IMR-90 (cell line): ENCODE measurements at regions not wholly inside any gene's neighbourhood (a gene's known extent, or its start where the extent isn't known, plus 50 kb on each side); places are given as distances from the start of the nearest gene placed in this dataset.

Experiments
- ATAC-seq: fragments of 200-7000 bp; cut with Tn5 transposase; 2 replicates; pipeline ENCODE4 v1.9.1; 2020; ENCODE audit warnings: low read depth, mild to moderate bottlenecking, moderate library complexity
- BruUV-seq: library from RNA; stranded (reverse); fragments of 400-500 nt; replicated peaks from 2 replicates; lab custom pipeline; 2021; lab: Mats Ljungman, UMichigan
- CTCF ChIA-PET: fragments of 300-600 bp; formaldehyde crosslinking; extraction: SDS; loops from one replicate; lab custom pipeline; 2021; ENCODE audit warnings: antibody characterized with exemption; lab: Yijun Ruan, JAX
- POLR2A ChIA-PET: fragments of 300-600 bp; sonication (Branson Sonifier 250); formaldehyde crosslinking; loops from one replicate; lab custom pipeline; 2022; ENCODE audit warnings: antibody characterized with exemption; ENCODE audit not compliant: unreplicated experiment; lab: Charles Lee
- DNase-seq: peaks from one replicate; pipeline ENCODE4 v3.0.0; 2013
- H2AFZ ChIP-seq: replicated peaks from 2 replicates; pipeline ENCODE3; 2013; ENCODE audit warnings: low read length, mild to moderate bottlenecking; ENCODE audit not compliant: poor library complexity
- H2AK5ac ChIP-seq: 2 replicates; pipeline ENCODE4 v1.6.1; 2013; ENCODE audit warnings: low read depth, low read length, inconsistent platforms
- H2AK9ac ChIP-seq: replicated peaks from 2 replicates; pipeline ENCODE3; 2013; ENCODE audit warnings: mild to moderate bottlenecking, low read depth, low read length, moderate library complexity; ENCODE audit not compliant: poor library complexity
- H2BK120ac ChIP-seq: 2 replicates; pipeline ENCODE4 v1.6.1; 2013; ENCODE audit warnings: low read depth, low read length, inconsistent platforms
- H2BK15ac ChIP-seq: 3 replicates; pipeline ENCODE4 v1.6.1; 2013; ENCODE audit warnings: low read depth, low read length, inconsistent platforms
- H2BK20ac ChIP-seq: 2 replicates; pipeline ENCODE4 v1.6.1; 2013; ENCODE audit warnings: low read depth, mild to moderate bottlenecking, inconsistent platforms, low read length, moderate library complexity
- H2BK5ac ChIP-seq: 2 replicates; pipeline ENCODE4 v1.6.1; 2013; ENCODE audit warnings: mild to moderate bottlenecking, low read depth, low read length, inconsistent platforms; ENCODE audit not compliant: poor library complexity, severe bottlenecking
- H3K14ac ChIP-seq: replicated peaks from 2 replicates; pipeline ENCODE4 v1.6.1; 2013; ENCODE audit warnings: low read depth, low read length, inconsistent platforms
- H3K18ac ChIP-seq: 2 replicates; pipeline ENCODE4 v1.6.1; 2013; ENCODE audit warnings: low read depth, low read length, control low read depth
- H3K23ac ChIP-seq: 2 replicates; pipeline ENCODE4 v1.6.1; 2013; ENCODE audit warnings: low read depth, low read length, inconsistent platforms
- H3K27ac ChIP-seq: 2 replicates; pipeline ENCODE4 v1.5.1; 2013; ENCODE audit warnings: mild to moderate bottlenecking, control low read depth, low read length; ENCODE audit not compliant: insufficient read depth
- H3K27me3 ChIP-seq: 2 replicates; pipeline ENCODE4 v1.6.1; 2013; ENCODE audit warnings: low read length; ENCODE audit not compliant: control insufficient read depth, insufficient read depth
- H3K36me3 ChIP-seq: 2 replicates; pipeline ENCODE4 v1.6.1; 2013; ENCODE audit warnings: low read length, mixed read lengths; ENCODE audit not compliant: control insufficient read depth, insufficient read depth
- H3K4ac ChIP-seq: 2 replicates; pipeline ENCODE4 v1.6.1; 2013; ENCODE audit warnings: low read depth, low read length, inconsistent platforms
- H3K4me1 ChIP-seq: 2 replicates; pipeline ENCODE4 v1.6.1; 2013; ENCODE audit warnings: low read length, mixed read lengths; ENCODE audit not compliant: control insufficient read depth, insufficient read depth
- H3K4me2 ChIP-seq: 2 replicates; pipeline ENCODE4 v1.6.1; 2013; ENCODE audit warnings: low read depth, mild to moderate bottlenecking, control low read depth, low read length, moderate library complexity
- H3K4me3 ChIP-seq: 2 replicates; pipeline ENCODE4 v1.5.1; 2013; ENCODE audit warnings: low read depth, mild to moderate bottlenecking, control low read depth, low read length, moderate library complexity; ENCODE audit not compliant: insufficient read depth
- H3K56ac ChIP-seq: 2 replicates; pipeline ENCODE4 v1.6.1; 2013; ENCODE audit warnings: low read length, inconsistent platforms; ENCODE audit not compliant: insufficient read depth; ENCODE audit errors: extremely low read depth
- H3K79me1 ChIP-seq, 2 experiments: 2 replicates each; pipeline ENCODE4 v1.6.1; 2013; ENCODE audit warnings: low read length in 2 of 2, inconsistent platforms in 1 of 2, low read depth in 1 of 2
- H3K9ac ChIP-seq: 2 replicates; pipeline ENCODE4 v1.6.1; 2013; ENCODE audit warnings: low read depth, low read length, control low read depth
- H3K9me1 ChIP-seq: 2 replicates; pipeline ENCODE4 v1.6.1; 2013; ENCODE audit warnings: low read length, inconsistent platforms; ENCODE audit not compliant: insufficient read depth
- H3K9me3 ChIP-seq: 2 replicates; pipeline ENCODE4 v1.6.1; 2013; ENCODE audit warnings: low read length; ENCODE audit not compliant: control insufficient read depth, insufficient read depth
- H4K20me1 ChIP-seq: 2 replicates; pipeline ENCODE4 v1.6.1; 2013; ENCODE audit warnings: low read length, inconsistent platforms; ENCODE audit not compliant: insufficient read depth
- H4K5ac ChIP-seq: 2 replicates; pipeline ENCODE4 v1.6.1; 2013; ENCODE audit warnings: mild to moderate bottlenecking, low read depth, low read length, control low read depth
- H4K8ac ChIP-seq, 2 experiments: 2 replicates each; pipeline ENCODE4 v1.6.1; 2013; ENCODE audit warnings: low read depth in 2 of 2, low read length in 2 of 2, control low read depth in 1 of 2, inconsistent platforms in 1 of 2
- H4K91ac ChIP-seq: 2 replicates; pipeline ENCODE4 v1.6.1; 2013; ENCODE audit warnings: low read depth, low read length, inconsistent platforms; ENCODE audit not compliant: insufficient read depth
- BHLHE40 ChIP-seq: fragments of 150-350 bp; IDR thresholded peaks from 2 replicates; pipeline ENCODE4 v1.6.1; 2016; ENCODE audit warnings: mild to moderate bottlenecking, low read depth, low read length
- CEBPB ChIP-seq: IDR thresholded peaks from 2 replicates; pipeline ENCODE4 v1.6.1; 2012; ENCODE audit warnings: low read depth, low read length, improper control_type of control experiment
- CHD1 ChIP-seq: IDR thresholded peaks from 2 replicates; pipeline ENCODE4 v1.6.1; 2012; ENCODE audit warnings: low read depth, low read length, improper control_type of control experiment
- FOS ChIP-seq: fragments of 150-350 bp; IDR thresholded peaks from 2 replicates; pipeline ENCODE4 v1.6.1; 2016; ENCODE audit warnings: low read depth, low read length
- MAFK ChIP-seq: IDR thresholded peaks from 2 replicates; pipeline ENCODE4 v1.6.1; 2012; ENCODE audit warnings: low read depth, low read length, improper control_type of control experiment
- MAZ ChIP-seq: IDR thresholded peaks from 2 replicates; pipeline ENCODE4 v1.6.1; 2012; ENCODE audit warnings: low read depth, mild to moderate bottlenecking, low read length, improper control_type of control experiment, moderate library complexity, borderline replicate concordance
- MXI1 ChIP-seq: IDR thresholded peaks from 2 replicates; pipeline ENCODE4 v1.6.1; 2012; ENCODE audit warnings: low read depth, mild to moderate bottlenecking, low read length, moderate library complexity, borderline replicate concordance
- NFE2L2 ChIP-seq: fragments of 150-350 bp; IDR thresholded peaks from 2 replicates; pipeline ENCODE4 v1.6.1; 2016; ENCODE audit warnings: low read depth, mild to moderate bottlenecking, low read length
- POLR2A ChIP-seq: IDR thresholded peaks from 2 replicates; pipeline ENCODE4 v1.6.1; 2012; ENCODE audit warnings: mild to moderate bottlenecking, low read depth, low read length
- RAD21 ChIP-seq: IDR thresholded peaks from 2 replicates; pipeline ENCODE4 v1.6.1; 2012; ENCODE audit warnings: low read length, improper control_type of control experiment
- RCOR1 ChIP-seq: IDR thresholded peaks from 2 replicates; pipeline ENCODE4 v1.6.1; 2012; ENCODE audit warnings: mild to moderate bottlenecking, low read length, improper control_type of control experiment; ENCODE audit not compliant: insufficient replicate concordance
- RFX5 ChIP-seq: IDR thresholded peaks from 2 replicates; pipeline ENCODE4 v1.8.0; 2012; ENCODE audit warnings: low read depth, mild to moderate bottlenecking, low read length, moderate library complexity
- SMC3 ChIP-seq: fragments of 150-350 bp; IDR thresholded peaks from 2 replicates; pipeline ENCODE4 v1.6.1; 2016; ENCODE audit warnings: low read depth, mild to moderate bottlenecking, antibody characterized with exemption, low read length, moderate library complexity
- WGBS, 2 experiments: methylation state at CpG; one replicate each; pipeline versions ENCODE4 v1.1.5 to v1.1.7; 2013; ENCODE audit warnings: missing lambda C conversion rate in 2 of 2; ENCODE audit not compliant: insufficient read length in 1 of 2; ENCODE audit errors: extremely low coverage in 2 of 2; 5-methylcytosine and 5-hydroxymethylcytosine counted together
- dilution Hi-C: fragments of 300-500 bp; cut with HindIII; formaldehyde crosslinking; loops from one replicate; pipeline ENCODE4 v1.14.3; 2018; ENCODE audit warnings: low sequenced_read_pairs; ENCODE audit not compliant: unreplicated experiment
- in situ Hi-C: fragments of 300-500 bp; cut with MboI; formaldehyde crosslinking; loops from 3 replicates; pipeline ENCODE4 v1.14.3; 2019; ENCODE audit warnings: low sequenced_read_pairs, inconsistent platforms, mixed read lengths
- intact Hi-C: fragments of 100-400 bp; cut with micrococcal nuclease; formaldehyde crosslinking; loops from 2 replicates; pipeline ENCODE4 v1.10.0; 2022
- TF ChIP-seq, protein P1 (sequence below): fragments of 150-350 bp; IDR thresholded peaks from 2 replicates; pipeline ENCODE4 v1.6.1; 2016; ENCODE audit warnings: low read depth, mild to moderate bottlenecking, low read length, moderate library complexity, borderline replicate concordance
- TF ChIP-seq, protein P2 (sequence below): conservative IDR thresholded peaks from 2 replicates; pipeline ENCODE4 v1.5.1; 2012; ENCODE audit warnings: mild to moderate bottlenecking, low read depth, low read length, improper control_type of control experiment
- TF ChIP-seq, protein P3 (sequence below): fragments of 150-350 bp; IDR thresholded peaks from 2 replicates; pipeline ENCODE4 v1.6.1; 2017; ENCODE audit warnings: mild to moderate bottlenecking, antibody characterized with exemption, low read length, low read depth

DNA sequence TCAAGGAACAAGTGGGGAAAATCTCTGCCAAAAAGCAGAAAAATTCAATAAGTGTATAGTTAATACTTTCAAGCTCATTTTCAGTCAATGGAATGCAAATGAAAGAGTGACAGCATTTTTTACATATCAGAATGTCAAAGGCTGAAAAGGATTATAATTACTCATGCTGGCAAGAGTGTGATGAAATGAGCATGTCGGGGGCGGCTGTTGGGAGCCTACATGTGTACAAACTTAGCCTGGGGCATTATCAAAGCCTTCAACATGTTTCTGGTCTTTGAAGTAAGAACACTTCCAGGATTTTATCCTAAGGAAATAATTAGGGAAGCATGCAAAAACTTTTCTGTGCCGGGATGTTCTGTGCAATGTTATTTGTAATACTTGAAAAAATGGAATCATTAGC, 221.7 kb upstream of the LYZL1 start:
- Histone ChIP-seq H2BK15ac (no peak overlapping the region), H3K4me2 (no peak overlapping the region), H4K91ac (no peak overlapping the region), H3K4ac (no peak overlapping the region), H4K8ac (no peak overlapping the region), H4K5ac (no peak overlapping the region), H2BK120ac (no peak overlapping the region), H3K27me3 (peaks cover 18% of the 10 kb centered on the region), H3K18ac (no peak overlapping the region), H3K9ac (no peak overlapping the region), H3K23ac (no peak overlapping the region), H2AK5ac (no peak overlapping the region), H3K36me3 (no peaks in the 10 kb centered on the region), H3K27ac (no peak overlapping the region), H2AK9ac (no peak overlapping the region), H2BK5ac (no peak overlapping the region), H3K56ac (no peak overlapping the region), H2AFZ (no peak overlapping the region), H3K4me3 (no peak overlapping the region), H3K79me1 (no peaks in the 10 kb centered on the region), H3K4me1 (peaks cover 4% of the 10 kb centered on the region; the same call in 1 of the 2 replicates), H3K9me3 (no peaks in the 10 kb centered on the region), H3K14ac (no peak overlapping the region), H2BK20ac (no peak overlapping the region), H3K9me1 (no peaks in the 10 kb centered on the region), H4K20me1 (no peaks in the 10 kb centered on the region)
- in situ Hi-C loops: no loop called here
- intact Hi-C loops: no loop called here
- dilution Hi-C loops: no loop called here
- WGBS, 2 experiments: no CpG with 5 or more reads among the region's 3 CpGs
- ATAC-seq (no peak), DNase-seq (peak; percentile 8)
- TF ChIP-seq CEBPB (no peak), MAFK (no peak), RCOR1 (no peak), SMC3 (no peak), MXI1 (no peak), RAD21 (no peak), CHD1 (no peak), BHLHE40 (no peak), NFE2L2 (no peak), POLR2A (no peak), FOS (no peak), MAZ (no peak), RFX5 (no peak)
- TF ChIP-seq, protein P1, sequence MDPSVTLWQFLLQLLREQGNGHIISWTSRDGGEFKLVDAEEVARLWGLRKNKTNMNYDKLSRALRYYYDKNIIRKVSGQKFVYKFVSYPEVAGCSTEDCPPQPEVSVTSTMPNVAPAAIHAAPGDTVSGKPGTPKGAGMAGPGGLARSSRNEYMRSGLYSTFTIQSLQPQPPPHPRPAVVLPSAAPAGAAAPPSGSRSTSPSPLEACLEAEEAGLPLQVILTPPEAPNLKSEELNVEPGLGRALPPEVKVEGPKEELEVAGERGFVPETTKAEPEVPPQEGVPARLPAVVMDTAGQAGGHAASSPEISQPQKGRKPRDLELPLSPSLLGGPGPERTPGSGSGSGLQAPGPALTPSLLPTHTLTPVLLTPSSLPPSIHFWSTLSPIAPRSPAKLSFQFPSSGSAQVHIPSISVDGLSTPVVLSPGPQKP: no peak
- TF ChIP-seq, protein P2, sequence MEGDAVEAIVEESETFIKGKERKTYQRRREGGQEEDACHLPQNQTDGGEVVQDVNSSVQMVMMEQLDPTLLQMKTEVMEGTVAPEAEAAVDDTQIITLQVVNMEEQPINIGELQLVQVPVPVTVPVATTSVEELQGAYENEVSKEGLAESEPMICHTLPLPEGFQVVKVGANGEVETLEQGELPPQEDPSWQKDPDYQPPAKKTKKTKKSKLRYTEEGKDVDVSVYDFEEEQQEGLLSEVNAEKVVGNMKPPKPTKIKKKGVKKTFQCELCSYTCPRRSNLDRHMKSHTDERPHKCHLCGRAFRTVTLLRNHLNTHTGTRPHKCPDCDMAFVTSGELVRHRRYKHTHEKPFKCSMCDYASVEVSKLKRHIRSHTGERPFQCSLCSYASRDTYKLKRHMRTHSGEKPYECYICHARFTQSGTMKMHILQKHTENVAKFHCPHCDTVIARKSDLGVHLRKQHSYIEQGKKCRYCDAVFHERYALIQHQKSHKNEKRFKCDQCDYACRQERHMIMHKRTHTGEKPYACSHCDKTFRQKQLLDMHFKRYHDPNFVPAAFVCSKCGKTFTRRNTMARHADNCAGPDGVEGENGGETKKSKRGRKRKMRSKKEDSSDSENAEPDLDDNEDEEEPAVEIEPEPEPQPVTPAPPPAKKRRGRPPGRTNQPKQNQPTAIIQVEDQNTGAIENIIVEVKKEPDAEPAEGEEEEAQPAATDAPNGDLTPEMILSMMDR: no peak
- TF ChIP-seq, protein P3, sequence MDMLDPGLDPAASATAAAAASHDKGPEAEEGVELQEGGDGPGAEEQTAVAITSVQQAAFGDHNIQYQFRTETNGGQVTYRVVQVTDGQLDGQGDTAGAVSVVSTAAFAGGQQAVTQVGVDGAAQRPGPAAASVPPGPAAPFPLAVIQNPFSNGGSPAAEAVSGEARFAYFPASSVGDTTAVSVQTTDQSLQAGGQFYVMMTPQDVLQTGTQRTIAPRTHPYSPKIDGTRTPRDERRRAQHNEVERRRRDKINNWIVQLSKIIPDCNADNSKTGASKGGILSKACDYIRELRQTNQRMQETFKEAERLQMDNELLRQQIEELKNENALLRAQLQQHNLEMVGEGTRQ: no peak
- POLR2A ChIA-PET: no interaction called here
- BruUV-seq: no TSS peak
- CTCF ChIA-PET: interaction anchor here (0.5 to 0.6 kb wide), 2 partner anchors 127 to 361 kb away, joined by 3 to 4 read pairs; no protein-coding TSS in a partner anchor
